ENCODE measurements at regions not wholly inside any gene's neighbourhood (a gene's known extent, or its start where the extent isn't known, plus 50 kb on each side); places are given as distances from the start of the nearest gene placed in this dataset.

GRCh38 chr6:170037541-170038250 lies 253.2 kb downstream of the DLL1 start:
- TF ChIP-seq ZNF274 (IDR thresholded peaks at IDR 0.05; ENCODE audit: low read depth, low read length): no peak
- TF ChIP-seq YY1 (IDR thresholded peaks at IDR 0.05; ENCODE audit: insufficient read depth, insufficient read length): no peak
- no peak for TF ChIP-seq SUZ12 (IDR thresholded peaks at IDR 0.05; ENCODE audit: extremely low read depth, insufficient read depth, insufficient read length)

Data from NT2/D1 (cell line).